HG03378 (cell line): ENCODE measurements at regions not wholly inside any gene's neighbourhood (a gene's known extent, or its start where the extent isn't known, plus 50 kb on each side); places are given as distances from the start of the nearest gene placed in this dataset.
"Not testable (repeated sequence)": the region's sequence is repeated elsewhere in the genome, so short reads cannot be mapped to it uniquely, and the experiment has no call there.

ENCODE experiments used
- ATAC-seq: cut with Tn5 transposase; IDR thresholded peaks from one replicate; pipeline ENCODE4 v1.9.1; 2021; ENCODE audit warnings: mild to moderate bottlenecking, moderate library complexity; ENCODE audit not compliant: unreplicated experiment

DNA sequence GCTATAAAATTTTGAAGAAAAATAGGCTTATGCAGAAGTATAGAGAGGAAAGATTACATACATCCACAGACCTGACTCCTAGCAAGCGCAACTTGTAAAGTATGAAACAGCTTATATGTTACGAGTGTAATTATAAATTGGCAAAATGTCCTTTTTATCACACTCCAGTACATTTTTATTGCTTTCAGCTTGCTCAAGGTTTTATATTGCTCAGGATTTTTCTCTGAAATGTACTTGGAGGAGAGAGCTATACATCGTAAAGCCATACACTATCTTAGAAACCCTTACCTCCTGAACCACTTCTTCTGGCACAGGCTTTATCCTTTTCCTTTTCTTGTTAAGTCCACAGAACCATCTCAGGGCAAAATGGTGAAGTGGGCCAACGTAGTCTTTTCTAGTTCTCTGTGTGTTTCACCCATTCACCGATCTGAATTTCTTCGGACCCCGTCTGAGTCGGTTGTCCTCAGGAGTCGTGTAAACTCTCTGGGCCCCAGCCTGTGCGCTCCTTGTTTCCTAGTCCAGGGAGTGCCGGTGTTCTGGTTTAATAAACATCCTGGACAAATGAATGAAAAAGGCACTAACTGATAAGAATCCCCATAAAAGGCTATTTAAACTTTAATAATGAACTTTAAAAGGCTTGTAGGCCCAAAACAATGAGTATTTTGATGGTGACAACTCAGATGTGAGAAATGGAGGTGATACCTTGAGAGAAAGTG, 150.2 kb upstream of the SPATA31A3 start:
- ATAC-seq: not testable (repeated sequence)

- not testable (repeated sequence) for ATAC-seq
These were observed 144.0 kb upstream of the SPATA31A3 start for GRCh38 chr9:67136376-67136775.

- not testable (repeated sequence) for ATAC-seq
These were observed 140.8 kb upstream of the SPATA31A3 start for GRCh38 chr9:67133124-67133523.

DNA sequence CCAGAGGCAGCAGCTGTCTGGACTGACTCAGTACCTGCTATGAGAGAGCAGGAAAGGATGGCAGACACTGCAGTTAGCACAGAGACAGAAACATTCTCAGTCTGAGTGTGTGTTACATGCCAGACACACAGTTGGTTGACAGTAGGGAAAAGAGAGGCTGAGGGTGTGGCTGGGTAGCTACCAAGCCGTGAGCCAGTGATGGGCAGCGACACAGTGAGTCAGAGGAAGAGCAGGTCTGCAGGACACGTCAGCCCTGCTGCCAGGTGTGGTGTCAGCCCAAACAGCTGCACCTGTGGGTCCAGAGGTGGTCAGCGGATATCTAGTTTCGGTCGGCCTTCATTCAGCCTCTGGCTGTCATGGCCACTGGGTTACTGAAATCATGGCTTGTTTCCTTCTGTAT, 124.4 kb upstream of the SPATA31A3 start:
- not testable (repeated sequence) for ATAC-seq

DNA sequence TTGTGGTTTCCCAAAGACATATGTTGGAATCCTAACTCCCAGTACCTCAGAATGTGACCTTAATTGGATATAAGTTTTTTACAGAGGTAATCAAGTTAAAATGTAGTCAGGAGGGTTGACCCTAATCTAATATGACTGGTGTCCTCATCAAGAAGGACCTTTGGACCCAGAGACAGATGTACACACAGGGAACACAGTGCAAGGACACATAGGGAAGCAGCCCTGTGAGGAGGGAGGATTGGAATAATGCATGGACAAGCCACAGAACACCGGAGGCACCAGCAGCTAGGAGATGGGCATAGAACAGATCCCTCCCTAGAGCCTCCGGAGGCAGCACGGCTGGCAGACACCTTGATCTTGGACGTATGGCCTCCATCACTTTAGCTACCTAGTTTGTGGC, 119.8 kb upstream of the SPATA31A3 start:
- not testable (repeated sequence) for ATAC-seq

GRCh38 chr9:67111733-67112132, 119.4 kb upstream of the SPATA31A3 start:
- ATAC-seq: not testable (repeated sequence)

DNA sequence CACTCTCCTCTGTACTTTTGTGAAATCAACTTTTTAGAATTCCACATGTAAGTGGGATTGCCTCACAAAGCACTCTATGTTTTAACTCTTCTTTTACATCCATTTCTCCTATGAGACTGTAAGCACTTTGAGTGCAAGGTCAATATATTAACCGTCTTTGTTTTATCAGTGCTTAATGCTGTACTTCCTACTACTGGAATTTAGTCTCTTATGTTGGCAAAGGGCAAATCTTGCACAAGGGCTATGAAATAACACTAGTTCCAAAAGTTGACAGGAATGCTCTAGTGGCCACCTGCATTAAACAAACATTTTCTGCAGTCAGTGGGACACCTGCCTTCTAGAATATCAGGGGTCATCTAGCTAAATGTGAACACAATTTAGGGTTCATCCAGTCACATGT, 117.5 kb upstream of the SPATA31A3 start:
- not testable (repeated sequence) for ATAC-seq

- ATAC-seq: not testable (repeated sequence)
These were observed 114.3 kb upstream of the SPATA31A3 start for GRCh38 chr9:67106659-67107058.

GRCh38 chr9:67102506-67103276, 110.3 kb upstream of the SPATA31A3 start:
- not testable (repeated sequence) for ATAC-seq

- ATAC-seq: not testable (repeated sequence)
These were observed 98.8 kb upstream of the SPATA31A3 start for GRCh38 chr9:67091104-67091503.

GRCh38 chr9:67086862-67087261, 94.5 kb upstream of the SPATA31A3 start:
- not testable (repeated sequence) for ATAC-seq

DNA sequence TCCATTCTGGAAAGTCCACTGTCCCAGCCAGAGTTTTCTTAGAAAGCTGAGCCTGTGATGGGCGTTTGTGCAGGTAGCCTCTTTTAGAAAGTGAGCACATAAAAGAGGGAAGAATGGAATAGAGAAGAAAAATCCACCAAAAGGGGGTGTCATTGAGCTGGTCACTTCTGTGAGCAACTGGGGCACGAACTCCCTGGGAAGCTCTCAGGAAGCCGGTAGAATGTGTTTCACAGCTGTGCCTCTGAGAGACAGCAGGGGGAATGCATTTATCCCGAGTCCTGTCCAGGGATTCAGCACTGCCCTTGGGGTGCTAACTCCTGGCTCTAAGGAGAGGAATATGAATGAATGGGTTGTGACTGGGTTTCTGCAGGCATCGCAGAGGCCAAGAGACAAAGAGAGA, 73.8 kb upstream of the SPATA31A3 start:
- ATAC-seq: not testable (repeated sequence)

- ATAC-seq: not testable (repeated sequence)
These were observed 66.8 kb upstream of the SPATA31A3 start for GRCh38 chr9:67058898-67059715.
